Body of pancreas (tissue), 4 donors: ENCODE measurements at regions not wholly inside any gene's neighbourhood (a gene's known extent, or its start where the extent isn't known, plus 50 kb on each side); places are given as distances from the start of the nearest gene placed in this dataset.

ENCODE experiments used
- POLR2A ChIP-seq, 3 donors: fragments of 450-650 bp; IDR thresholded peaks; one replicate each; pipeline ENCODE4 v1.6.1; 2016; ENCODE audit warnings: antibody characterized with exemption in 3 of 3, mild to moderate bottlenecking in 2 of 3
- TF ChIP-seq, protein P1 (sequence below), 7 experiments: fragments of 450-650 bp in 4 of 7; fragments of 200-600 bp in 3 of 7; sonication (generic) in 3 of 7; IDR thresholded peaks; one replicate each; pipeline ENCODE4 v1.5.1; 2016 to 2019; ENCODE audit warnings: antibody characterized with exemption in 7 of 7

DNA sequence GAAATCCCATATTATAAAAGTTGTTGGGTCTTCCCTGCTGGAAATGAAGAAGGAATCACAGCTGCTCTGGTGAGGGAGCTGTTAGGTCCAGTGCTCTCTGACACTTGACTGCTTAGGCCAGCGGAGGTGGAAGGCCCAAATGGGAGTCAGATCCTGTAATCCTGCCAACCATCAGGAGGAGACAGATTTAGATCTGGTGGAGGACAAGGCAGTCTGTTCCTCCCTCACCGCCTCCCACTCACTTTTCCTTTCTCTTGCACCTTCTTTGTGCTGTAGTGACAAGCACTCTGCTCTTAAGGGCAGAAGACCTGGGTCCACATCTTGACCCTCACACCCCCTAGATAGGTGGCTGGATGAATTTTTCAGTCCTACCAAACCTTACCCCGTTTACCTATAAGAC lies 59.7 kb upstream of the CHST1 start:
- TF ChIP-seq, protein P1, sequence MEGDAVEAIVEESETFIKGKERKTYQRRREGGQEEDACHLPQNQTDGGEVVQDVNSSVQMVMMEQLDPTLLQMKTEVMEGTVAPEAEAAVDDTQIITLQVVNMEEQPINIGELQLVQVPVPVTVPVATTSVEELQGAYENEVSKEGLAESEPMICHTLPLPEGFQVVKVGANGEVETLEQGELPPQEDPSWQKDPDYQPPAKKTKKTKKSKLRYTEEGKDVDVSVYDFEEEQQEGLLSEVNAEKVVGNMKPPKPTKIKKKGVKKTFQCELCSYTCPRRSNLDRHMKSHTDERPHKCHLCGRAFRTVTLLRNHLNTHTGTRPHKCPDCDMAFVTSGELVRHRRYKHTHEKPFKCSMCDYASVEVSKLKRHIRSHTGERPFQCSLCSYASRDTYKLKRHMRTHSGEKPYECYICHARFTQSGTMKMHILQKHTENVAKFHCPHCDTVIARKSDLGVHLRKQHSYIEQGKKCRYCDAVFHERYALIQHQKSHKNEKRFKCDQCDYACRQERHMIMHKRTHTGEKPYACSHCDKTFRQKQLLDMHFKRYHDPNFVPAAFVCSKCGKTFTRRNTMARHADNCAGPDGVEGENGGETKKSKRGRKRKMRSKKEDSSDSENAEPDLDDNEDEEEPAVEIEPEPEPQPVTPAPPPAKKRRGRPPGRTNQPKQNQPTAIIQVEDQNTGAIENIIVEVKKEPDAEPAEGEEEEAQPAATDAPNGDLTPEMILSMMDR (IDR thresholded peaks at IDR 0.05): no peak
- no peak for TF ChIP-seq POLR2A (IDR thresholded peaks at IDR 0.05)
